IPS-NIHi11 (cell line): ENCODE measurements at regions not wholly inside any gene's neighbourhood (a gene's known extent, or its start where the extent isn't known, plus 50 kb on each side); places are given as distances from the start of the nearest gene placed in this dataset.

Source experiments
- DNase-seq: peaks from one replicate; pipeline ENCODE4 v3.0.0; 2012; ENCODE audit warnings: mixed read lengths, low spot score

DNA sequence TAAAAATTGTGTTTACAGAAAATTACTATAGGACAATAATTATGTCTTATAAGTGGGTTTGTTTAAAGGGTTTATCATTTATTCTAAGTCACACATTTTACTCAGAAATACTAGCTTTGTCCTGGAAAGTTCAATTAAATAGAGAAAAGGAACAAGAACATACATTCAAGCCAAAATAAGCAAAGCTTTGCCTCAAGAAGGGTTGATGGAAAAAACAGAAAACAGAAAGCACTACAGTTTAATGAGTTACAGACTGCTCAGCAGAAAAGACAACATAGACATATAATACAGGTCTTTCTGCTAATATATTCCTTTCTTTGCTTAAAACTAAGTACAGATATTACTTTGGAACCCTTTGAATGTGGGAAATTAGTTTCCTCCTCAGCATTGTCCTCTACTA is 703.0 kb upstream of the LRFN5 start:
- no peak for DNase-seq

DNA sequence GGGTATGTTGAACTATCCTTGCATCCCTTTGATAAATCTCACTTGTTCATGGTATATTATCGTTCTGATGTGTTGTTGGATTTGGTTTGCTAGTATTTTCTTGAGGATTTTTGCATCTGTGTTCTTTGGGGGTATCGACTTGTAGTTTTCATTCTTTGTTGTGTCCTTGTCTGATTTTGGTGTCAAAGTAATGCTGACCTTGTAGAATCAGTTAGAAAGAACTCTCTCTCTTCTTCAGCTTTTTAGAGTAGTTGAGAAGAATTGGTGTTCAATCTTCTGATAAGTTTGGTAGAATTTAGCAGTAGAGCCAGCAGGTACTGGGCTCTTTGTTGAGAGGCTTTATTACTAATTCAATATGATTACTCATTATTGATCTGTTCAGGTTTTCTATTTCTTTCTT is 707.2 kb upstream of the LRFN5 start:
- no peak for DNase-seq

DNA sequence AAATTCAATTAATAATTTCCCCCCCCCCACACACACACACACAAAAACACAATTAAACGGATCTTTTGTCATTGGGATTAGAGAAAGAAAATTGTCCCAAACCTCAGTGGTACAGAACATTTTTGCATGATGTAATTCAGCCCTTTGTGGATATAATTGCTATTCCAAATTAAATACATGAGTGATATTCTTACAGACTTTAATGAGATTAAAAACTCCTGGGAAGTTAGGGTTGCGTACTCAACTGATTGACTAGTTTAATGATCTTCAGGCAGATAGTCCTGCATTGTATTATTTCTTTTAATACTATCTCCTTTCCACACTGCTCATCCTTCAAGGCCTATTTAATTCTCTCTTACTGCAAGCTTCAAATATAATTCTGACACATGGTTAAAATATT is 711.8 kb upstream of the LRFN5 start:
- no peak for DNase-seq

DNA sequence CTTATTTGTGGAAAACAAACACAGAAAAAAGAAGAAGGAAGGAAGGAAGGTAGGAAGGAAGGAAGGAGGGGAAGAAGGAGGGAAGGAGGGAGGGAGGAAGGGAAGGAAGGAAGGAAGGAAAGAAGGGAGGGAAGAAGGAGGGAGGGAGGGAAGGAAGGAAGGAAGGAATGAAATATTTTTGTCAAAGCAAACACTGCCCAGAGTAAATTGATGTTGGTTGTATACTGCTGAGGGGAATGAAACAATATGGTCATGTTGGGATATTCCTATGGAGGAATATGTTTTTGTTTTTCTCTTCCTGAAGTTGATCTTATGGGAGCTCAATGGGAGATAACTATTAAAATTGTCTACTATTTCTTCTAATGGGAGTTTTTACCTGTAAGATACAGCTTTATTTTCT is 717.5 kb upstream of the LRFN5 start:
- no peak for DNase-seq

DNA sequence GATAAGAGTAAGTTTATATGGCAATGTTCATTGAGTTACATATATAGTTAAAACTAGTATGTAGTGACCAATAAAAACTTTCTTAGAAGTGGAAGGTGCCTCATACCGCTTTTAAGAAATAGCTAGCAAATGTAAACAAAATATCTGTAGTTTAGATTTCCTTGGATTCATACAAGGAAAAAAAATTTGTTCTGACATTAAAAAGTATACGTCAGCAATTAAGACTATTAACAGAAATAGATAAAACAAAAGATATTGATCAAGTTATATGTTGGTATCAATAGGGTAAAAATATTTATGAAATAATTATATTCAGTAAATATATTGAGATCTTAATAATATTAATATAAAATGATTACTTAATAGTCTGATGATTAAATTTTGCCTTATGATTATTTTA is 718.8 kb upstream of the LRFN5 start:
- no peak for DNase-seq

DNA sequence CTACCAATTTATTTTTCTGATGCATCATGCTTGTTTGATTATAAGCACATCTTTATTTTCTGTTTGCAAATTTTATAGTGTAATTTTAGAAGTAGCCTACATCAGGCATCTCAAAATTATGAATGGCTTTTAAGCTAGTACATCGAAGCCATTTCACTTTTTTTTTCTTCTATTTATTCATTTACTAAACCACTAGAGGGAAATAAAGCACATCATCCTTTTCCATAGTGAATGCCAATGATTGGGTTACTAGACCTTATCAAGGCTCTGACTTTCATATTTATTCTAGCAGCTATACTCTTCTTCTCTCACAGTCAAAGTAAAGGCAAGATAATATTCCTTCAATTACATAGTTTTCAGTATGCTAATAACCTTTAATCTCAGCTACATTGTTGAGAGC is 736.4 kb upstream of the LRFN5 start:
- DNase-seq, result no peak

DNA sequence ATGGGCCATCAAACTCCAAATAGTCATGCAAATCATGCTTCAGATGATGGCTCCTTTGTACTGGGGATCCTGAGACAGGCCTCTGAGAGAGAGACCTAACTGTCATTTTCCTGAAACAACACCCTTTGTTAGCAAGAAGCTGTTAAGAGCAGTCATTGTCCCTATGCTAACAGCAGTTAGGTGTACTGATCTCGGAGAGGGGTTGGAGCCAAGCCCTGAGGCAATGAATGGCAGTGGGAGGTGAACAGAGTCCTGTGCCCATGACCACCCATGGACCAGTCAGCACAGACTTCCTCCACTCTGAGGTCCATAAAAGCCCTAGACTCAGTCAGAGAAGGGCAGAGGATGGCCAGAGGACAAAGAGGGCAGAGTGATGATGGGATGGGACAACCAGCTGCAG is 747.6 kb upstream of the LRFN5 start:
- DNase-seq, result no peak

DNA sequence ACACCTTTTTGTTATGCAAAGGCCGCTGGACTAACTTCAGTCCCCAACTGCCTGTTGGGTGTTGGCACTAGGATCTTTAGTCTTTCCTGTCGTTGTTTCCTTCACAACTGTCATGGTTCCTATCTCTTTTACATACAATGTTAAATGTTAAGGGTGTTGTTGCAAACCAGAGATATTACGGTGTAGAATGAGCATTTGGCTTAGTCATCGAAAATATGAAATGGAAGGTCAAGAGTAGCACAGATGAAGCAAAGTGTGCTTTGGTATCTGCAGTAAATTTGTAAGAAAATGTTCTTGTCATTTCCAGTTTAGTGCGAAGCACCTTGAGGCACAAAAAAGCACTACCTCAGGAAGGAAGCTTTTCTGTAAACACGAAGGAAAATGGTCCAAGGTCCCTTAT is 751.3 kb upstream of the LRFN5 start:
- no peak for DNase-seq

DNA sequence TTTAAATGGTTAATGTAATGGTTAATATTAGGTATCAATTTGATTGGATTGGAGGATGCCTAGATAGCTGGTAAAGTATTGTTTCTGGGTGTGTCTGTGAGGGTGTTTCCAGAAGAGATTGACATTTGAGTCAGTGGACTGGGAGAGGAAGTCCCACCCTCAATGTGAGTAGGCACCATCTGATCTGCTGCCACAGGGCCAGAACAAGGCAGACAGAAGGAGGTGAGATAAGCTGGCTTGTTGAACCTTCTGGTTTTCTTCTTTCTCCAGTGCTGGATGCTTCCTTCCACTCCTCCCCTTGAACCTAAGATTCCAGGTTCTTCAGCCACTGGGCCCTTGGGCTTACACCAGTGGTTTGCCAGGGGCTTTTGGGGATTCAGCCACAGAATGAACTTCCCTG is 756.5 kb upstream of the LRFN5 start:
- no peak for DNase-seq

DNA sequence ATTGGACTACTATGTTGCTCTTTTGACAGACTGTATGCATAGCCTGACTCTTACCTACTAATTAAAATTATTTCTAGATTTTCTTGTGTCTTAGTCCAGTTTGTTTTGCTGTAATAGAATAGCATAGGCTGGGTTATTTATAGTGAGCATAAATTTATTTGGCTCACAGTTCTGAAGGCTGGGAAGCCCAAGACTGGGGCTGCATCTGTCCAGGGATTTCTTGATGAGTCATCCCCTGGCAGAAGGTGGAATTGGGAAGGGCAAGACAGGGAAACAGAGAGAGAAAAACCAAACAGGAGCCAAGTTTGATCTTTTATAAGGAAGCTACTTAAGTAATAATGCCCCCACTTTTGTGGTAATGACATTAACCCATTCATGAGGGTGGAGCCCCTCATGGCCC is 759.2 kb upstream of the LRFN5 start:
- no peak for DNase-seq

DNA sequence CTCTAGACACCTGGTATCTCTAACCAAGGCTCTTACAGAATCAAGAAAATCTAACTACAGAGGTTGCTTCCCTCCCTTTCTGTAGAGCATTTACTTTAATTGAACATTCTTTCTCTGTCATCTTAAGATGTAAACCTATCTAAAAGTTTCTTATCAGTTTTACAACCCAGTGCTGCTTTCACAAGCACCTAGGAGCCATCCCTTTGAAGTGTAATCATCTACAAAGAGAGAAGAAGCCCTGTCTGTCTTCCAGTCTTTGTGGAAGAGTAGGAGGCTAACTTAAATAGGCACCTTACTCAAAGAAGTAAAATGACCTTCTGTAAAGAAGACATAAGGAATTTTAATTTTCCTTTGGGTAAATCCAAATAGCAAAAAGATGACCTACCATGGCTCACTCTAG is 763.9 kb upstream of the LRFN5 start:
- DNase-seq, result no peak

DNA sequence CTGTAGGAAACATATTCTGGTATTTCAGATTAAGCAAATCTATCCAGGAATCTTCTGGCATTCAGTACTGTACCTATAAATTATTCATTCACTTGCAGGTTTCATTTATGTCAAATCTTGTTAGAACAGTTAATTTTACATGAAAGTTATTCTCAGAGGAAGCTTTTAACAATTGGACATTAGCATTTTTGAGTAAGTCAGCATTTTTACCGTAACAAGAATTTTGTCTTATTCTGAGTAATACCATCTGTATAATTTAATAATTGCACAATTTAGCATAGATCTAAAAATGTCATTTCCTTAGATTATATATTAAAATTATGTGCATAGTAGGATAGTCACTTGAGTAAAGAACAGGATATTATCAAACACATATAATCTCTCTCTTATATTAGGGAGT is 764.8 kb upstream of the LRFN5 start:
- no peak for DNase-seq

DNA sequence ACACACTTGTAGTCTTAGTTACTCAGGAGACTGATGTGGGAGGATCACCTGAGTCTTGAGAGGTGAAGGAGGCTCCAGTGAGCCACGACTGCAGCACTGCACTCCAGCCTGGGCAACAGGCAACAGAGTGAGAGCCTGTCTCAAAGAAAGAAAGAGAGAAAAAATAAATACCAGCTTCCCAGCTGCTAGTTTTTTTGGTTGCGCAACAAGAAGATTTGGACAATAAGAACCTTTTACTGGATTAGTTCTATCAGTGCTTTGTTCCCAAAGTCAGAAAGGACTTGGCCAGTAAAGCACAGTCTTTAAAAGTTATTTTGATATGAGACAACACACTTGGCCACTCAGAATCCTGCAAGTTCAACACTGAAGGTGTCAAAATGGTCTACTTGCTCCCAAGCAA is 768.1 kb upstream of the LRFN5 start:
- no peak for DNase-seq

DNA sequence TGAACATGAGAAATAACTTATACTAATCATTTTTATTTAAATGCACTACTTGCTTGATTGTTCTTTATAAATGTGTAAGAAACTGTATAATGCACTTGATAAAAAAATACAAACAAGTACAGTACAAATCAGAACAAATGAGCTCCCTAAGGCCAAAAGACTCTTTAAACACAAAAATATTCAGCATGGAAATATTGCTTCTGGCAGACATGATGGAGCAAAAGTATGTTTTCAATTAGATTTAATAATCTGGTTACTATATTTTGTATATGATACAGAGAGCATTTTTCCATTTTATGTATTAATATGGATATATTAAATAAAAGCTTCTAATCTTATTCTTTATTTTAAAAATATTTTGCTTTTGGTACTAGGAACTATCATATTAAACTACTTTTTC is 800.2 kb upstream of the LRFN5 start:
- no peak for DNase-seq

DNA sequence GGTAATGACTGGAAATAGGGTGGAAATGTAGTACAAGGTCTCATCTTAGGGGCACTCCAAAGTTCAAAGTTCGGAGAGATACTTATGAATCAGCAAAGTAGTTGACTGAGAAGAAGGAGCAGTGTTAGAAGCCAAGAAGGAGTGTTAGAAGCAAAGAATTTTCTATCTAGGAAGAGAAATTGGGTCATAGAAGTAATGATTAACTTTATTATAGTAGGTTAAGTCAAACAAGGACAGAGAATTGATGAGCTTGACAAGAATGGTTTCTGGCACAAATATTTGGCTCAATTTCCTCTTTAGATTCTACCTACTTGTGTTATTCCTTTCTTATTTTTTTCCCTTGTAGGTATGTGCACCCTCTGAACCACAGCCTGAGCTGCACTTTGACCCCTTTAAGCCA is 810.5 kb upstream of the LRFN5 start:
- DNase-seq, result no peak

DNA sequence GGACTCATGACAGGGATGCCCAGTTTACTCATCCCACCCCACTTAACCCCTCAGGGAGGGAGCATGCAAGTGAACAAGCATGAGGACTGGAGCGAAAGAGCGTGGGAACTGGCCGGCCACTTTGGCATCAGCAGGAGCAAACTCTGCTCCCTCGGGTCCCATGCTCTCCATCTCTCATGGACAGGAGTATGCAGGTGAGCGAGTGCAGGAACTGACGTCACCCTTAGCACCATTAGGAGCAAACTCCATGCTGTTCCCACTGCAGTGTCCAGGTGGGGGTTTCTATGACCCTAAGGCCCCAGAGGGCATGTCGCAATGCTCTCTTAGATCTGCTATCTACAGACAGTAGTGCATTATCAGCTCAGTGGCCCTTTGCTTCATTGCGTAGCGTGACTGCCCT is 821.8 kb upstream of the LRFN5 start:
- no peak for DNase-seq

DNA sequence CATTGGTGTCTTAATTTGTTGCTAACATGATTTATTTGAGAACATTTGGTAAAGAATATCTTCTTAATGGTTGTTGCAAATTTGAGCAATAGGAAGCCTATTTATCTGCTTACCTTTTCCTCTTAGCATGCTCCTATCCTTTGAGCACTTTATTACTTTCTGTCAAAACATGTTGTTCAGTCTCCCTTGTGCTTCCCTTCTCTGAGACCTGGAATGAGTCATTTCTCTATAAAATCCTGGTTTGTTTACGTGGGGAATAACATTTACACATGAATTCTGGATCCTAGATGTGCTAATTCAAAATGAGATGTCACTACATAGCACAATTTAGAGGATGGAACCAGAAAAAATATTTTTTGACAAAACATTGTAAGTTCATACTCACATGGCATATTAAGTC is 844.0 kb upstream of the LRFN5 start:
- no peak for DNase-seq

DNA sequence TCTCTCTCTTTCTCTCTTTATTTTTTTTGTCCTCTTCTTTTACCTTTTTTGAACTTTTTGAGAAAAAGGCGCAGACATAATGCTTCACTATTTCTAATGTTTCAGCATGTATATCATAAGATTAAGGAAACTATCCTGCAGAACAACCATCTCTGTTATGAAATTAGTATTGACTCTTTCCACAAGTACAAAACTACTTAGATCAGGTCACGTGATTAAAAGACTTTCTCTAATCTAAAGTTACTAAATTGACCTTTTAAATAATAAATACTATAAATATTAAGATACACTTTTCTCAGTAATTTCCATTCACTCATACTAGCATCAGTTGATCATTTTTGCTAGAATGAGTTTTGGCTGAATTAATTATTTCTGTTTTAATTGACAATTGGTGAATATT is 844.5 kb upstream of the LRFN5 start:
- no peak for DNase-seq

DNA sequence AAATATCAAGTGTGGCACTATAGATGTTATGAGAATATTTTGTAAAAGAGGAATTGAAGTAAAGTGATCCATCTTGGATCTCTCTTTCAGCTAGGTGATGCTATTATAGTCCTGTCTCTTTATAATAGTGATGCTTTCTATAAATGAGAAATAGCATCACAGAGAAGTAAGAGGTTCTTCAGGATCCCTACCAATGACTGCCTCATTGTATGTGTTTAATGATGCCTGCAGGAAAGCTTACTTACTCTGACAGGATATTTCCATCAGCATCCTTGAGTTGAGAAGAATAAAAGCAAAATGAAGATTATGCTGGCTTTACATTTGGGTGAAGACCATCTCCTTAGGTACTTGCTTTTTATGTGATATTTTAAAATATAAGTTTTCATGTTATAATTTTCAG is 846.0 kb upstream of the LRFN5 start:
- no peak for DNase-seq

DNA sequence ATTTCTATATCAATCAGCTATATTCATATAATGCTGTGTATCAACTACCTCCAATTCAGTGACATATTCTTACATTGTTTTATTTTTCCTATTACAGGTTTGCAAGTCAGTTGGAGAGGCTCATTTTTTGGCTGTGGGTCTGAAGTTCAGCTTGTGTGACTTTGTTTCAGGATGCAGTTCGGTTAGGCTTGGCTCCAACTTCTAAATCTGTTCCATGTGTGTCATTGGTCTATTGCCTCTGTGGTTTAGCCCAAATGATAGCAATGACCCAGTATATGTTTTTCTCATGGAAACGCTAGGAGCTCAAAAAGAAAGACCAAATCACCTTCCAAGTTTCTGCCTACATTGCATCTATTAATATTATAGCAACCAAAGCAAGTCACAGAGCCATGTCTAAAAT is 848.6 kb upstream of the LRFN5 start:
- DNase-seq, result no peak

DNA sequence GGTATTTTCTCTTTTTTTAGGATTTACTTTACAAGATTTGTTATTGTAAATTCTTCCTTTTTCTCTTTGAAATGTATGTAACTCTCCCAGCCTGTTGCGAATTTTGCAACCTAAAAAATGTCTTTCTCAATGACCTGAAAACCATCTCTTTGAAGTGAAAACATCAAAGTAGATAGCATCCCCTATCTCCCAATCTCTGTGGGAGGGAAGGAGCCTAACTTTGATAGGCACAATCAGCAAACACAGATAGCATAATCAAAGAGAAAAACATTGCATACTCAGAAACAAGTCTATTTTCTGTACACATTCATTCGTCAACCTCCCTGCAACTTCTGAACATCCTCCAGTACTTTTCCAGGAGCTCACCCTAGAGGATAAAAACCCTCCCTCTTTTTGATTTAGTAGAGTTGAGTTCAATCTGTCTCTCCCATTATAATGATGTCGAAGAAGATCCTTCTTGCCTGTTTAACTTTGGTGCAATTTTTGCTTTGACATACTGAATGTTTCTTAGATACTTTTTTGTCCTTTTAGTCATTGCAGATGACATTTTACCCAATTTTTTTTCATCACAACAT is 849.2 kb upstream of the LRFN5 start:
- DNase-seq, result no peak

DNA sequence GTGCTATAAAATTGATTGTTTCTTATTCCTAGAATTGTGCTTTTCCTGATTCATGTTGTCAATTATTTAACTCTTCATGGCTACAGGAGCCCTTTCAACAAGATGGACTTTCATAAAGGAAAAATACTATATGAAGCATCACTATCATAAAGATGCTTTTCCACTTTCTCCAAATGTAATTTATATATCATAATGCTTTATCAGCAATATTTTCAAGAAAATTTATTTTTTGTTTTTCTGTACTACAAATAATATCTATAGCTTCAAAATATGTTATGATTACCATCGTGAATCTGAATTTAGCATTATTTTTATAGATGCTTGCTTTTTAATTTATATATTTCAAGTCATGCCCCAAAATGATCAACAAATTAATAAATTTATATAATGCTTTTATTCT is 873.5 kb upstream of the LRFN5 start:
- no peak for DNase-seq

DNA sequence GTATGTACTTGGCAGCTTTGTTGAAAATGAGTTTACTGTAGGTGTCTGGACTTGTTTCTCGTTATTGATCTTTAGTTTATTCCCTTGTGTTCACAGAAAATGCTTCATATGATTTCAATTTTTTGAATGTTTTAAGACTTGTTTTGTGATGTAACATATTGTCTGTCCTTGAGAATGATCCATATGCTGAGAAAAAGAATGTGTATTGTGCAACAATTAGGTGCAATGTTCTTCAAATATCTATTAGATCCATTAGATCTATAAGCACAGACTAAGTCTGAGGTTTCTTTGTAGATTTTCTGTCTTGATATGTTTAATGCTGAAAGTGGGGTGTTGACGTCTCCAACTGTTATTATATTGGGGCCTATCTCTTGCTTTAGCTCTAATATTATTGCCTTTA is 879.6 kb upstream of the LRFN5 start:
- no peak for DNase-seq

DNA sequence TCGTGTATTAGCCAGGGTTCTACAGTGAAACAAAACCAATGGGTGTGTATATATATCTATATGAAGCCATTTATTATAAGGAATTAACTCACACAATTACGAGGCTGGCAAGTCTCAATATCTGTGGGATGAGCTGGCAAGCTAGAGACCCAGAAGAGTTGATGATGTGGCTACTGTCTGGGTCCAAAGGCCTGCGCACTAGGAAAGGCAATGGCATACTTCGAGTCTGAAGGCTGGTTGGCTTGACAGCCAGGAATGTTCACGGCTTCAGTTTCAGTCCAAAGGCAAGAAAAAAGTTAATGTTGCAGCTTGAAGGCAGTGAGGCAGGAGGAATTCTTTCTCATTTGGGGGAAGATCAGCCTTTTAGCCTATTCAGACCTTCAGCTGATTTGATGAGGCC is 893.3 kb upstream of the LRFN5 start:
- DNase-seq, result no peak

DNA sequence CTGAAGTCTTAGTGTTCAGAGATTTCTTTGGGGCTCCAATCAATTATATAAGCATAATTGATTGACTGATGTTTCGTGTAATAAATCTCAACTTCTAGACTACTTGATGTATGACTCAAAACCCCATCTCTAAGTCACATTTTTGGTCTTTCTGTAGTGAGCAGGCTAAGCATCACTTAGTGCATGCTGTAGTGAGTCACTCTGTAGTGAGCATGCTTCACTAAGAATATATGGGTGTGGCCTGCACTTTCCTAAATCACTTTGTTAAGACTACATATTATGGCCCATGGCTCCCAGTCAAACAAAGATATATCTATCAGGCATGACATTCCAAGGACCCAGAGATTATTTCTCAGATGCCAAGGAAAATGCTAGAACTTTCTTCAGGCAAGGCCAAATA is 909.4 kb upstream of the LRFN5 start:
- DNase-seq, result no peak
